HG03575 (cell line): ENCODE measurements at regions not wholly inside any gene's neighbourhood (a gene's known extent, or its start where the extent isn't known, plus 50 kb on each side); places are given as distances from the start of the nearest gene placed in this dataset.

Experiments
- ATAC-seq: cut with Tn5 transposase; IDR thresholded peaks from one replicate; pipeline ENCODE4 v1.9.1; 2021; ENCODE audit not compliant: unreplicated experiment, insufficient number of reproducible peaks, low FRiP score; ENCODE audit errors: extremely low read depth

DNA sequence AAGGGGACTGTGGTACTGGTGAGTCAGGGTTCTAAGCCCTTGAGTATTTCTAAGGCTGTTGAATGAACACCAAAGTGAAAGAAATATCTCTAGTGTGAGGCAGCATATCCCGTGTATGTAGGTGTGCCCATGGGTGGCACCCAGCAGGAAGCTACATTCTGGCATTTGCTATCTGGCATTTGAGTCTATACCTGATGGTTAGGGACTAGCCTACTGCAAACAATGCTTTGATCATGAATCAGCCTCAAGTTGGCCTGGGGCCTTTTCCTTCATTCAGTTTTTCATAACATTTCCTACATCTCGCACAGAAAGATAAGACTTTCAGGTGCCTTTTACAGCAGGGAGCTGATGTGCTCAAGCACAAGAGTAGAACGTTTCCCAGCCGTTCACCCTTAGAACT lies 85.7 kb upstream of the E2F7 start:
- no peak for ATAC-seq

DNA sequence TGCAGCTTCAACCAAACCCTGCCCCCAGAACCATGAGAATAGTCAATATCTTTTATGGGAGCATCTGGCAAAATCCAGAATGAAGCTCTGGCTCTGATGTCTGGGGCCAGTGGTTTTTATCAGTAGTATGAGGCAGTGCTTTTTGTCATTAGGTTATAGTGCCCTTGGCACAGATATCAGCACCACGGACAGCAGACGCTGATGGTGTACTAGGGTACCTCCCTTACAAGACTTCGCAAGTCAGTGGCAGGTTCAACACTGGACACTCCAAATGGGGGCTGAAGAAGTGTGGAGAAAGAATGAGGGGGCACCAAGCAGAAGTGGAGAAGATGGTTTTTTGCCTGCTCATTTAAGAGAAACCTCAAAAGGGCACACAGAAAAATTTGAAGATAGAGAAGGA lies 68.2 kb upstream of the E2F7 start:
- ATAC-seq = no peak

DNA sequence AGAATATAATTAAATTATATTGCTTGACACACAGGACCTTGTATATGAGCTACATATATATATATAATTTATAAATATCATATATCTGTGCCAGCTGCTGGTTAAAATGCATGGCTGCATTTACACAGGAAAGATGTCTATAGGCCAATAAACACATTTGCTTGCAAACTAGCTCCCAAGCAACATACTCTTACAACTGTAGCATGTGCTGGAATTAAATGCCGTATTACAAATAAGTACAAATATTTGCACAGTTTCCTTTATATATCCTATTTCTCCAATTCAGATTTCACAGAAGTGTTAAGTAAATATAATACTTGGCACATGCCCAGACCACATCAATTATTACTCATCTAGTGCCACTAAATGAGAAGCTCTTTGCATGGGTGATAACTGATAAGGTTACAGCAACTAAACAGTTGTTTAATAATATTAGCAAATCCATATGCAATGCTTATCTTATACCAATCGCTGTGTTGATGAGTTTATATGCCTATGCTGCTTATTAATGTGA lies 66.7 kb upstream of the E2F7 start:
- no peak for ATAC-seq

DNA sequence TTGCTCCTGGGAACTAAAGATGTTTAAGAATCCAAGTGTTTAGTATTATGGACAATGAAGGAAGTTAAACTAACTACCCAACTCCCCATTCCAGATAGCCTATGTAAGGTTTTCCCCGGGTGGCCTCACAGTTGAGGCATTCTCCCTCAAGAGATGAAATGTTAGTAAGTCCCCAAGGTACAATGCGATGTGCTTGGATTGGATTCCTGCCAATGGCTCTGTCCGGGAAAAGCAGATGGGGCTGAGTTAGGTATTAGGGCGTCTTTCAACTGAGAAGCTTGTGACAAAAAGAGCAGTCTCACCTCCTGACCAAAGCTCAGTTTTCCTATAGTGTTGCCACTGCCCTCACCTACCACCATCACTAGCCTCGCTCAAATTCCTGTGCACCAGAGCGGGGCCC lies 64.8 kb upstream of the E2F7 start:
- ATAC-seq = no peak

DNA sequence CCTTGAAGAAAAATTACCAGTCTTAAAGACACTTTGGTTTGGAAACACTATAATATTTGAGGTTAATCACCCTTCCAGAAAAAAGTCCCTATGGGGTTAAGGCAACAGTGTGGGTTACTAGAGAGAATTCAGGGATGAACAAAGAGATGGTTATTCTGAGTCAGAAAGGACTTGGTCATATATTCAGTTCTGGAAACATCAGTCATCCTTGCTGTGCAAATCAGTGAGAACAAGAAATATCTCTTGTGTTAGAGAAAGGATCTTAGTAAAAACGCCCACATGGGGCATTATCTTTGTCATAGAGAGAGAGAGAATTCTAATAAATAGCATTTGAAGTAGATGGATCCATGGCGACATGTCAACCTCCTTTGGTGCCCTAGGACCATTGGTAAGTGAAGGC lies 59.4 kb upstream of the E2F7 start:
- no peak for ATAC-seq

DNA sequence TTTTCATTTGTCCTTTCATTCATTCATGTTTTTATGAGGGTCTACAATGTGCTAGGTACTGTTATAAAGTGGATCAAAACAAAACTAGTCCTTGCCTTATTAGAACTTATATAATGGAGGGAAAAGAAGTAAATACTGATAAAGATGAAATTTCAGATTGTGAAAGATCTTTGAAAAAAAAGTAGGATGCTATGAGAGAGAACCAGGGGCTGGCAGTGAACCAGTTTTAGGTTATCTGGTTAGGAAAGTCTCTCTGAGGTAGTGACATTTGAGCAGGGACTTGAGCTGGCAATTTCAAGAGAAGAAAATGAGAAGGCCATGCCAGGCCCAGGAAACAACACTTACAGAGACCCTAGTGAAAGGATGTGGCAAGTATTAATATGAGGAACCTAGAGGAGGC lies 57.3 kb upstream of the E2F7 start:
- ATAC-seq = no peak

DNA sequence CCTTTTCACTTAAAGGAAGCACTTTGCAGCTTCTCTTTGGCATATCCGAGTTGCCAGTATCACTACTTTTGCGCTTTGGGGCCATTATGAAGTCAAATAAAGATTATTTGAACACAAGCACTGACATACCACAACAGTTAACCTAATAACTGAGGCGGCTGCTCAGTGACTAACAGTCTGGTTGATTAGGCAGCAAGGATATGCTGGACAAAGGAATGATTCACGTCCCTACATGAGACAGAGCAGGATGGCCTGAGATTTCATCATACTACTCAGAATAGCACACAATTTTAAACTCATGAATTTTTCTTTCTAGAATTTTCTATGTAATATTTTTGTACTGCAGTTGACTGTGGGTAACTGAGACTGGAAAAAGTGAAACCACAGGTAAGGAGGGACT lies 56.9 kb upstream of the E2F7 start:
- ATAC-seq = no peak

DNA sequence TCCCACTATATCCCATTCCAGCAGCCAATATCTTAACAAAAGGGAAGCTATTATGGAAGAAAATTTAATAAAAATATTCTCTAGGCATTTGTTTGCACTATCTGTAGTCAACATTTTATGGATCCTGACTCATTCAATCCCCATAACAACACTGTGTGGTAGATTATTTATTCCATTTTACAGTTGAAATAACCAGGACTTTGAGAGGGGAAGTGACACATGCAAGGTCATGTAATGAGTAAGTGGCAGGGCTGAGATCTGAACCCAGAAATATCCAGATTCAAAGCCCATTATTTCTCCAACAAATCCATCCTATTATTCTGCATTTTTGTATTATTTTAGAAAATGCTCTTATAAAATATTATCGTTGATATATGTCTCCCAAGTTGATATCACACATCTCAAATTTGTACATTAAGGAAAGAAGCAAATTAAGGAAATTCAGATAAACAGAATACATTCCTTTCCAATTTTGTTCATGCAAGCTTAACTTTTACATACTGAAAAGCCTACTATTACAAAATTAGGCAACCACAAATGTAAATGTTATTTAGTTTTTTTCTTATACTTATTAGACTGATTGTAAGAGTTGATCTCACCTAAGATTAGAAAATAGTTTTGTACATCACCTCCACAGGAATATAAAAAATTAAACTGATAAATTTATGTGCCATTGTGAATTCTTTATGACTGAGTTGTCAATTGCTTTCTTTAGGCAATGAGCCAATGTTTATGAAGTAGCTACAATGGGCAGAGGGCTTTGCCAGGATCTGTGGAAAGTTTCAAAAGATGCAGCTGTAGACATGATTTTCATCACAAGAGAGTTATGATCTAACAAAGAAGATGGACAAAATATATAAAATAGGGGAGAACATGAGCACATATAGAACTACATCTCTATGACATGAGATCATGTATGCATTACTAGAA lies 55.1 kb upstream of the E2F7 start:
- ATAC-seq = no peak

DNA sequence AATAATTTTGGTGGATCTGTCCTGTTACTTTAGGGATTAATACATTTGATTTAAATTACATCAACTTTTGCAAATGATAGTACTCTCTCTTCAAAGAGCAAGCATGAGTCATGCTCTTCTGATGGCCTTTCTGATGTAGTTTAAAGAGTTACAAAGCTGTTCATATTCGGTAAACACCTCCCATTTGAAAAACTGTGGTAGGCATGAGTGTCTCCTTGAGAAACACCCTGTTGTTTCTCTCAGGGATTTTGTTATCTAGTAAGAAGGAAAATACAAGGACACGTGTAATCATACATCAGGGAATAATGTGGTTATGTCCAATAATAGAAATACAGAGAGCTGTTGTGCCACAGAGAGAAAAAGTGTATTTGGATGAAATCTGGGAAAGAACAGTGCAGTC lies 53.3 kb upstream of the E2F7 start:
- ATAC-seq = no peak

DNA sequence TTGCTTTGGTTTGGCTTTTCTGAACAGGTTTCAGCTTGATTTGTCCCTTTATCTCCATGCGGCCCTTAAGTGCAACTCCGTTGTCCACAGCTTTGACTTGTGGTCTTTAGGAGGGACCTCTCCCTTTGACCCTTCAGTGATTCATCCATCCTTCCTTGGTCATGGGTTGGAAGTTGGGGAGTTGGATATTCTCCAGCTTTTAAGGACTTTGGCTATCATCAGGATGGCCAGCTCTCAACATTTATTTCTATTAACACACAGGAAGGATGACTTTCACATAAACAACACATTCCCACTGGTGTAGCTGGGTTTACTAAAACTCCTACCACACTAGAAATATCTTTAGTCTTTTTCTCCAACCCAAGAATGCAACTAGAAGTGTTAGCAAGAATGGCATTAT lies 50.9 kb upstream of the E2F7 start:
- no peak for ATAC-seq

DNA sequence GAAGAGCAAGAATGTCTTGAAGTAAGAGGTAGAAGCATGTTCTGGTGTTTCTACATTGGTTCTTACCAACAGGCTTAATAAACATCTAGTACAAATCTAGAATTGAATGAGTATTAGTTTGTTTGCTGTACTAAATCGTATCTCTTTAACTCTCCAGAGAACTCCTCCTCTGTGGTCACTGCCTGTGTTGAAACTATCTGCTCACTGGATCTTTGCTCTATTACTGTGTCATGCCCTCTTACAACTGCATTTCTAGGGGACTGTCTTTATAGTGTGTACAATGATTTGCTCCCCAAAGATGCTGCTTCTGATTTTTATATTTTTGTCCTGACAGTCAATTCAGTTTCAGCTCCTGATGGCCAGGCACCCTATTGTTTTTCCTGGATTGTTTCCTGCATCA lies 50.1 kb upstream of the E2F7 start:
- no peak for ATAC-seq
